ENCODE measurements at regions not wholly inside any gene's neighbourhood (a gene's known extent, or its start where the extent isn't known, plus 50 kb on each side); places are given as distances from the start of the nearest gene placed in this dataset.

GRCh38 chr14:62138593-62138992 is 376.4 kb downstream of the SNAPC1 start:
- TF ChIP-seq, protein P1, sequence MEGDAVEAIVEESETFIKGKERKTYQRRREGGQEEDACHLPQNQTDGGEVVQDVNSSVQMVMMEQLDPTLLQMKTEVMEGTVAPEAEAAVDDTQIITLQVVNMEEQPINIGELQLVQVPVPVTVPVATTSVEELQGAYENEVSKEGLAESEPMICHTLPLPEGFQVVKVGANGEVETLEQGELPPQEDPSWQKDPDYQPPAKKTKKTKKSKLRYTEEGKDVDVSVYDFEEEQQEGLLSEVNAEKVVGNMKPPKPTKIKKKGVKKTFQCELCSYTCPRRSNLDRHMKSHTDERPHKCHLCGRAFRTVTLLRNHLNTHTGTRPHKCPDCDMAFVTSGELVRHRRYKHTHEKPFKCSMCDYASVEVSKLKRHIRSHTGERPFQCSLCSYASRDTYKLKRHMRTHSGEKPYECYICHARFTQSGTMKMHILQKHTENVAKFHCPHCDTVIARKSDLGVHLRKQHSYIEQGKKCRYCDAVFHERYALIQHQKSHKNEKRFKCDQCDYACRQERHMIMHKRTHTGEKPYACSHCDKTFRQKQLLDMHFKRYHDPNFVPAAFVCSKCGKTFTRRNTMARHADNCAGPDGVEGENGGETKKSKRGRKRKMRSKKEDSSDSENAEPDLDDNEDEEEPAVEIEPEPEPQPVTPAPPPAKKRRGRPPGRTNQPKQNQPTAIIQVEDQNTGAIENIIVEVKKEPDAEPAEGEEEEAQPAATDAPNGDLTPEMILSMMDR (IDR thresholded peaks at IDR 0.05; ENCODE audit: poor library complexity): no peak
- TF ChIP-seq EZH2 (IDR thresholded peaks at IDR 0.05; ENCODE audit: borderline replicate concordance): no peak
- TF ChIP-seq EZH2phosphoT487 (IDR thresholded peaks at IDR 0.05; ENCODE audit: low read depth, severe bottlenecking, unreplicated experiment): no peak

Measured in hepatocyte (in vitro differentiated cells).